ENCODE measurements at regions not wholly inside any gene's neighbourhood (a gene's known extent, or its start where the extent isn't known, plus 50 kb on each side); places are given as distances from the start of the nearest gene placed in this dataset.

DNA sequence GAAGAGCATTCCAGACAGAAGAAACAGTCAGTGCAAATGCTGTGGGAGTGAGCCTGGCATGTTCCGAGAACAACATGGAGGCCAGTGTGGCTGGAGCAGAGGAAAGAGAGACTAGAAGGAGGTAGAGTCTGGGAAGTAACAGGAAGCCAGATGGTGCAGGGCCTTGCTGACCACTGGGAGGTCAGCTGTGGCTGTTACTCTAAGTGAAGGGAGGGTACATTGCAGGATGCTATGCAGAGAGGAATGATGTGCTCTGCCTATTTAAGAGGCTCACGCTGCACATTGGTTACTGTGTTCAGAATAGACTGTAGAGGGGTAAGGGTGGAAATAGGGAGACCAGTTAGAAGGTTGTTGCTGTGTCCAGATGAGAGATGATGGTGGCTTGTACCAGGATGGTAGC is 88.6 kb upstream of the CACNA1E start:
- no peak for DNase-seq
- H3K27ac ChIP-seq (ENCODE audit: low read length) = no peak overlapping the region
- H3K27me3 ChIP-seq (ENCODE audit: control insufficient read depth, insufficient read depth, low read length) = no peaks in the 10 kb centered on the region
- no peaks in the 10 kb centered on the region for H3K9me3 ChIP-seq (replicated peaks; ENCODE audit: control insufficient read depth, low read depth, low read length)
- 91% methylated on average over 2 of the region's 2 CpGs for WGBS (ENCODE audit: insufficient coverage)
- H3K36me3 ChIP-seq (ENCODE audit: control insufficient read depth, insufficient read depth, low read length) = no peaks in the 10 kb centered on the region
- H3K4me1 ChIP-seq (ENCODE audit: control insufficient read depth, insufficient read depth, low read length) = peaks cover 25% of the 10 kb centered on the region
- H3K4me3 ChIP-seq (ENCODE audit: low read length) = no peak overlapping the region

DNA sequence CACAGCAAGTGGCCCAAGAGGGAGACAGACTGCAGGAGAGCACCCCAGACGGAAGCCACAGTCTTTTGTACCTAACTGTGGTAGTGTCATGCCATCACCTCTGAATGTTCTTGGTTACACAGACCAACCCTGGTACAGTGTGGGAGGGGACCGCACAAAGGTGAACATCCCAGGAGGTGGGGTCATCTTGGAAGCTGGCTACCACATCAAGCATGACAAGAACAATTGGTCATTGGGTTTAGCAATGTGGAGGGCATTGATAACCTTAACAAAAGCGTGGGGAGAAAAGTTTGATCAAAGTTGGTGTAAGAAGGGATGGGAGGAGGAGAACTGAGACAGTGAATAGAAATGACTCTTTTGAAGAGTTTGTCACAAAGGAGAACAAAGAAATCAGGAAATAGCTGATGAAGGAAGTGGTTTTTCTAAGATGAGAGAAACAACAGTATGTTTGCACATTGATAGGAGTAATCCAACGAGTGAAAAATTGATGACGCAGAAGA is 87.1 kb upstream of the CACNA1E start:
- no peak overlapping the region for H3K4me3 ChIP-seq (ENCODE audit: low read length)
- H3K36me3 ChIP-seq (ENCODE audit: control insufficient read depth, insufficient read depth, low read length) = no peaks in the 10 kb centered on the region
- no peaks in the 10 kb centered on the region for H3K9me3 ChIP-seq (replicated peaks; ENCODE audit: control insufficient read depth, low read depth, low read length)
- DNase-seq = no peak
- H3K27me3 ChIP-seq (ENCODE audit: control insufficient read depth, insufficient read depth, low read length) = no peaks in the 10 kb centered on the region
- no peak overlapping the region for H3K27ac ChIP-seq (ENCODE audit: low read length)
- H3K4me1 ChIP-seq (ENCODE audit: control insufficient read depth, insufficient read depth, low read length) = peaks cover 12% of the 10 kb centered on the region
- WGBS (ENCODE audit: insufficient coverage) = 92% methylated on average over 2 of the region's 5 CpGs

DNA sequence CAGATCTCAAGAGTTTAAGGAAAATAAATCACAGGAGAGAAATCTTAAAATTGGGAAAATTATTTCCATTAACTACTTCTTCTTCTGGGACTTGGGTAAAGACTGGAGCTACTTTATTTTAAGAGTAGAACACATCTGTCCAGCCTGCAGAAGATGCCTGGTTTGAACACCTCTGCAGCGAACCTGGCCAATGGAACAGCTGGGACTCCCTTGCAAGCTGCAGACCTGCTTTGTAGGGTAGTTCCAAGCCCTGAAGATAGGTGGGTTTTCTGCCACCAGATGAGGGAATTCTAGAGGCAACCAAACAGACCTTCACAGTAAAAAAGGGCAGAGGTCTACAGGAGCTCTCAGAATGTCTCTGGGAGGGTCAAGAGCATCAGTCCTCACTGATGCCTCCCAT is 86.5 kb upstream of the CACNA1E start:
- Histone ChIP-seq H3K36me3 (ENCODE audit: control insufficient read depth, insufficient read depth, low read length) (no peaks in the 10 kb centered on the region), H3K4me3 (ENCODE audit: low read length) (no peak overlapping the region), H3K9me3 (replicated peaks; ENCODE audit: control insufficient read depth, low read depth, low read length) (no peaks in the 10 kb centered on the region), H3K27ac (ENCODE audit: low read length) (no peak overlapping the region), H3K27me3 (ENCODE audit: control insufficient read depth, insufficient read depth, low read length) (no peaks in the 10 kb centered on the region), H3K4me1 (ENCODE audit: control insufficient read depth, insufficient read depth, low read length) (peaks cover 8% of the 10 kb centered on the region)
- 100% methylated on average over 1 of the region's 1 CpG for WGBS (ENCODE audit: insufficient coverage)
- no peak for DNase-seq

DNA sequence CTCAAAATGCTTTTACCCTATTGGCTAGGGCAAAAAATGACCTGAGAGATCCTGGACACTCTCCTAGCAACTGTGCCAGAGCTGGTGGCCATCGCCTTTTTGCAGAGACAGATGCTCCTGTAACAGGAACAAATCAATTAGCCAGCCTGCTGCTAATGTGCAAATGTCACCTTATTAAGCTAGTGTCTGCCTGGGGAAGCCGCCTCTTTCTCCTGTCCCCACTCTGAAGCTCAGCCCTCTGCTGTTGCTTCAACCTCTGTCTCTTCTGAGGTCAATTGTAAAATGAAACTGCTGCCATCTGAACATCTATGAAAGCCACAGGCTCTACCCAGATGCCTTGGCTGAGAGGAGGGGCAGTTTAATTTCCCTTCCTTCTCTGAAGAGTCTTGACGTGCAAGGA is 85.5 kb upstream of the CACNA1E start:
- no peaks in the 10 kb centered on the region for H3K36me3 ChIP-seq (ENCODE audit: control insufficient read depth, insufficient read depth, low read length)
- peaks cover 8% of the 10 kb centered on the region for H3K4me1 ChIP-seq (ENCODE audit: control insufficient read depth, insufficient read depth, low read length)
- H3K4me3 ChIP-seq (ENCODE audit: low read length) = no peak overlapping the region
- no peak for DNase-seq
- H3K27me3 ChIP-seq (ENCODE audit: control insufficient read depth, insufficient read depth, low read length) = no peaks in the 10 kb centered on the region
- 63% methylated on average over 1 of the region's 3 CpGs for WGBS (ENCODE audit: insufficient coverage)
- H3K27ac ChIP-seq (ENCODE audit: low read length) = no peak overlapping the region
- no peaks in the 10 kb centered on the region for H3K9me3 ChIP-seq (replicated peaks; ENCODE audit: control insufficient read depth, low read depth, low read length)

DNA sequence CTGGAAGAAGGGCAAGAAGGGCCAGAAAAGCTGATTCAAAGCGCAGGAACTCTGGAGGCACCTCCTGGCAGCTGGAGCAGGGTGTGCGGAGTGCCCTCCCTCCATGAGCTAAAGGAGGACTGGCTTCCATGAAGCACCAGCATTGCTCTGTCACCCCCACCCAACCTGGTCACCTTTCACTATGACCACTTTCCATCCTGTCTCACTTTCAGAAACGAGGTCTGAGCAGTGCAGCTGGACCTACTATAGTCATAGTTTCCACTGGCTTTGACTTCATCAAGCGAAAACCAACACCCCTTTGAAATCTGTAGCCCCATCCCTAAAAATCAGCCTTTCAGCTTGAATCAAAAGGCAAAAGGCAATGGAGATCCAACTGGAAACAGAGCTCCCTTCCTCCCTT is 84.8 kb upstream of the CACNA1E start:
- no peak for DNase-seq
- Histone ChIP-seq H3K27me3 (ENCODE audit: control insufficient read depth, insufficient read depth, low read length) (no peaks in the 10 kb centered on the region), H3K4me3 (ENCODE audit: low read length) (no peak overlapping the region), H3K27ac (ENCODE audit: low read length) (no peak overlapping the region), H3K9me3 (replicated peaks; ENCODE audit: control insufficient read depth, low read depth, low read length) (no peaks in the 10 kb centered on the region), H3K36me3 (ENCODE audit: control insufficient read depth, insufficient read depth, low read length) (no peaks in the 10 kb centered on the region), H3K4me1 (ENCODE audit: control insufficient read depth, insufficient read depth, low read length) (peaks cover 8% of the 10 kb centered on the region)
- WGBS (ENCODE audit: insufficient coverage) = 72% methylated on average over 4 of the region's 4 CpGs

DNA sequence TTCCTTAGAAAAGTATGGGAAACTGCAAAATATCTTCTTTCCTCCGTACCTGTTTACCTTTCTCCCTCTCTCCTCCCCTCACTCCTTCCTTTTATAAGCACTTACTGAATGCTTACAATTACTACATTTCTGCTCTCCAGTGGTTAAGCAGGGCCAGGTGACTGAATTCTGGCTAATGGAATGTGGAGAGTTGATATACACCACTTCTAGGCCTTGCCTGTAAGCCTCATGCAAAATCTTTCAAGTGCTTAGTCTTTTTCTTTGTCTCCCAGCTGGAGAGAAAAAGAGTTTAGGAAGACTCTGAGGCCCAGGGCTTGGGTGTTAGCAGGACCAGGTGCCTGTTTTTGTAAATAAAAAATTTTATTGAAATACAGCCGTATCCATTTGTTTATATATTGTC is 77.7 kb upstream of the CACNA1E start:
- H3K36me3 ChIP-seq (ENCODE audit: control insufficient read depth, insufficient read depth, low read length) = no peaks in the 10 kb centered on the region
- H3K9me3 ChIP-seq (replicated peaks; ENCODE audit: control insufficient read depth, low read depth, low read length) = no peaks in the 10 kb centered on the region
- no peak overlapping the region for H3K27ac ChIP-seq (ENCODE audit: low read length)
- H3K4me1 ChIP-seq (ENCODE audit: control insufficient read depth, insufficient read depth, low read length) = no peaks in the 10 kb centered on the region
- H3K4me3 ChIP-seq (ENCODE audit: low read length) = no peak overlapping the region
- H3K27me3 ChIP-seq (ENCODE audit: control insufficient read depth, insufficient read depth, low read length) = peaks cover 2% of the 10 kb centered on the region
- no peak for DNase-seq
- no CpG with 5 or more reads among the region's 2 CpGs for WGBS (ENCODE audit: insufficient coverage)

DNA sequence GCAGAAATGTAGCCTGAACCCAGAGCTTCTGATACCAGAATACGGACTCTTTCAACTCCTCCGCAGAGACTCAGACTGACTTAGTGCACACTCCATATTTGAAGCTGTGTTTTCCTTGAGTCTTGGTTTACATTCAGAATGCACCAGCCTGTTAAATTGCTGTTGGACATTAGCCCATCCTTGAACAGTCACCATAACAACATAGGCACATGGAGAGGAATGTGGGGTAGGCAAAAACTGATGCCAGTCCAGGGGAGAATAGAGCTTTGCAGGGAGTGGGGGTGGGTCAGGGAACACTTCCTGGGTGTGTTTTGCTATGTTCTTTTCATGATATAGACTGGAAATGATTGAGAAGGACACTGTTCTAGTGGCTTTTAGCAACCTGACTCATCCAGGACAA is 76.3 kb upstream of the CACNA1E start:
- H3K4me3 ChIP-seq (ENCODE audit: low read length) = no peak overlapping the region
- no peaks in the 10 kb centered on the region for H3K36me3 ChIP-seq (ENCODE audit: control insufficient read depth, insufficient read depth, low read length)
- no peaks in the 10 kb centered on the region for H3K9me3 ChIP-seq (replicated peaks; ENCODE audit: control insufficient read depth, low read depth, low read length)
- peaks cover 2% of the 10 kb centered on the region for H3K27me3 ChIP-seq (ENCODE audit: control insufficient read depth, insufficient read depth, low read length)
- H3K27ac ChIP-seq (ENCODE audit: low read length) = no peak overlapping the region
- no peaks in the 10 kb centered on the region for H3K4me1 ChIP-seq (ENCODE audit: control insufficient read depth, insufficient read depth, low read length)
- WGBS (ENCODE audit: insufficient coverage) = no CpG with 5 or more reads among the region's 2 CpGs
- no peak for DNase-seq

DNA sequence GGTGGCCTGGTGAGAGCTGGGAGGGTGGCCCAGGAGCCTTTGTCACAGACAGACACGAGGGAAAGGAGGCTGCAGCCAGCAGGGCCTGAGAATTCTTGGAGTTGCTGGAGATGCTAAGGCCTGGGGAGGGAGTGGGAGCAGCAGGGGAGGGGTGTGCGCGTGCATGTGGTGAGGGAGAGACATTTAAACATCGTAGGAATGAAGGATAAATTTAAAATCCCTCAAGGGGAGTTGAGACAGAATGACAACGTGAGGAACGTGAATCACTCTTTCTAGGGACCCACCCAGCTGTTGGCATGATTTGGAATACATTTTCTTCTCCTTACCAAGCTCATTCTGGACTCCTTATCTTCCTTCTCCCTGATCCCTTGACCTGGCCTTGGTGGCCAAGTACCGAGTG is 73.3 kb upstream of the CACNA1E start:
- Histone ChIP-seq H3K36me3 (ENCODE audit: control insufficient read depth, insufficient read depth, low read length) (no peaks in the 10 kb centered on the region), H3K27ac (ENCODE audit: low read length) (no peak overlapping the region), H3K4me1 (ENCODE audit: control insufficient read depth, insufficient read depth, low read length) (peaks cover 8% of the 10 kb centered on the region), H3K9me3 (replicated peaks; ENCODE audit: control insufficient read depth, low read depth, low read length) (no peaks in the 10 kb centered on the region), H3K27me3 (ENCODE audit: control insufficient read depth, insufficient read depth, low read length) (no peaks in the 10 kb centered on the region), H3K4me3 (ENCODE audit: low read length) (no peak overlapping the region)
- no peak for DNase-seq
- 75% methylated on average over 5 of the region's 7 CpGs for WGBS (ENCODE audit: insufficient coverage)

DNA sequence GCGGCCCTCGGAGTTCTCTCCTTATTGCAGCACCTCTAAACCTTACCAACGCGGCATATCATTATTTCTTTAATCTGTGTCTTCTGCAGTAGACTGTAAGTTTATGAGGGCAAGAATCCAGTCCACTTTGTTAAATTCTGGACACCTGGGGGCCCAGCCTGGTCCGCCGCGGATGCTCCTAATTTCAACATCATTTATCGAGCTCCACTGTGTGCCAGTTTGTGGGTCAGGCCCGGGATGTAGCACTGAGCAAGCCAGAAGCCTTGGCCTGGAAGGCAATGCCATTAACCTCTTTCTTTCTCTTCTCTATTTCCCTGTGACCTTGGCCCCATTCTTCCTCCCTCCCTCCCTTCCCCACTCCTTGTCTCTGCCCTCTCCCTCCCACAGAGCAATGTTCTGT is 70.6 kb upstream of the CACNA1E start:
- no peak for DNase-seq
- no peak overlapping the region for H3K27ac ChIP-seq (ENCODE audit: low read length)
- no peaks in the 10 kb centered on the region for H3K36me3 ChIP-seq (ENCODE audit: control insufficient read depth, insufficient read depth, low read length)
- peaks cover 24% of the 10 kb centered on the region for H3K4me1 ChIP-seq (ENCODE audit: control insufficient read depth, insufficient read depth, low read length)
- no peak overlapping the region for H3K4me3 ChIP-seq (ENCODE audit: low read length)
- H3K27me3 ChIP-seq (ENCODE audit: control insufficient read depth, insufficient read depth, low read length) = no peaks in the 10 kb centered on the region
- WGBS (ENCODE audit: insufficient coverage) = 90% methylated on average over 6 of the region's 9 CpGs
- no peaks in the 10 kb centered on the region for H3K9me3 ChIP-seq (replicated peaks; ENCODE audit: control insufficient read depth, low read depth, low read length)

DNA sequence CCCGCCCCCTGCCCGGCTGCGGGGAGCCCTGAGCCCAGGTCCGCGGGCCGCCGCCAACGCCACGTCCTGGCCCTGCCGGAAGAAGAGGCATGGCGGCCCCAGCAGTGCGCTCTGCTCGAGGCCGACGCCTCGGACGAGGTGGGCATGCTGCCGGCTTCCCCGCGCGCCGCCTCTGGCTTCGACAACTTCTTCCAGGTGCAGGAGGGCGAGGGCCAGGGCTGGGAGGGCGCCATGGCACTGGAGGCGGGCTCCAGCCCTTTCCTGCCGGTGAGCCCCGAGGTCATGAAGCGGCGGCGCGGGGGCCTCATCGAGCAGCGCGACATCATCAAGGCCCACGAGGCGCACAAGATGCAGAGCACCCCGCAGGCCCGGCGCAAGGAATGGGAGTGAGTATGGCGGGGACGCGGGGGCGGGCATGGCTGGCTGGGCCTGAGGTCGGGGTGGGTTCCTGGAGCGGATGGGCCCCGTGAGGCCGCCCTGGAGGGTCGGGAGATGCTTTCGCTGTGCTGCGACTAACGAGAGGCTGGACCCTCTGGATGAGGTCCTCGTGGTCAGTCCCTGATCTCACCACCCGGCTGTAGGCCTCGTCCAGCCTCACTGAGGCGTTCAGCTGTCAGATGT is 70.0 kb upstream of the CACNA1E start:
- no peak for DNase-seq
- H3K4me3 ChIP-seq (ENCODE audit: low read length) = no peak overlapping the region
- no peaks in the 10 kb centered on the region for H3K9me3 ChIP-seq (replicated peaks; ENCODE audit: control insufficient read depth, low read depth, low read length)
- H3K27me3 ChIP-seq (ENCODE audit: control insufficient read depth, insufficient read depth, low read length) = no peaks in the 10 kb centered on the region
- no peak overlapping the region for H3K27ac ChIP-seq (ENCODE audit: low read length)
- H3K36me3 ChIP-seq (ENCODE audit: control insufficient read depth, insufficient read depth, low read length) = no peaks in the 10 kb centered on the region
- peaks cover 24% of the 10 kb centered on the region for H3K4me1 ChIP-seq (ENCODE audit: control insufficient read depth, insufficient read depth, low read length)
- 92% methylated on average over 51 of the region's 56 CpGs for WGBS (ENCODE audit: insufficient coverage)

DNA sequence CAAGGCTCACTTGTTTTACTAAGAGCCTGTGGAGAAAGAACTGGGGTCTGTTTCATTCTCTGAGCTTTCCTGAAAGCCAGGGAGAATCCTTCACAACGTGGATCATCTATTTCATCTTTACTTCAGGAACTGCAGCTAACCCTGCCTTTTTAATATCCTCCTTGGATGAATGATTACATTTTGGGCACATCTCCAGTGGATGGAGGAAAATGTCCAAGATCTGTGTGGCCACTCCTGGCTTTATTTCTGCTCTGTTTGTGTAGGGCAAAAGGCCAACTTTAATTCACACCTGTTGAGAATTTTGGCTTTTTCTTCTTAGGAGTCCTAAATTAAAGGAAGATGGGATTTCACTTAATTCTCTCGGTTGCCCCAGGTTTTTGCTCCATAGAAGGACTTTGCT is 69.5 kb upstream of the CACNA1E start:
- no peaks in the 10 kb centered on the region for H3K36me3 ChIP-seq (ENCODE audit: control insufficient read depth, insufficient read depth, low read length)
- H3K9me3 ChIP-seq (replicated peaks; ENCODE audit: control insufficient read depth, low read depth, low read length) = no peaks in the 10 kb centered on the region
- WGBS (ENCODE audit: insufficient coverage) = 78% methylated on average over 1 of the region's 2 CpGs
- H3K27me3 ChIP-seq (ENCODE audit: control insufficient read depth, insufficient read depth, low read length) = no peaks in the 10 kb centered on the region
- no peak for DNase-seq
- no peak overlapping the region for H3K27ac ChIP-seq (ENCODE audit: low read length)
- peaks cover 24% of the 10 kb centered on the region for H3K4me1 ChIP-seq (ENCODE audit: control insufficient read depth, insufficient read depth, low read length)
- H3K4me3 ChIP-seq (ENCODE audit: low read length) = no peak overlapping the region
